NCI-H146 treated with DMSO at 0.1 percent for 48 hours (cell line): ENCODE measurements at regions not wholly inside any gene's neighbourhood (a gene's known extent, or its start where the extent isn't known, plus 50 kb on each side); places are given as distances from the start of the nearest gene placed in this dataset.
"Not testable (repeated sequence)": the region's sequence is repeated elsewhere in the genome, so short reads cannot be mapped to it uniquely, and the experiment has no call there.

ENCODE experiments used
- DNase-seq: peaks from one replicate; lab custom pipeline; 2025; ENCODE audit not compliant: unreplicated experiment; lab: John Stamatoyannopoulos, UW

- no peak for DNase-seq
Measured at GRCh38 chr2:175832866-175833265, 169.2 kb downstream of the LNPK start.

- no peak for DNase-seq
Measured at GRCh38 chr2:175829741-175830140, 172.3 kb downstream of the LNPK start.

- DNase-seq = no peak
Measured at GRCh38 chr2:175827856-175828255, 174.2 kb downstream of the LNPK start.

GRCh38 chr2:175824243-175824642, 177.8 kb downstream of the LNPK start:
- DNase-seq = no peak

- DNase-seq = no peak
Measured at GRCh38 chr2:175823707-175824073, 178.4 kb downstream of the LNPK start.

GRCh38 chr2:175823002-175823706, 178.9 kb downstream of the LNPK start:
- DNase-seq = no peak

- no peak for DNase-seq
Measured at GRCh38 chr2:175817221-175817620, 184.8 kb downstream of the LNPK start.

- no peak for DNase-seq
Measured at GRCh38 chr2:175815537-175815936, 186.5 kb downstream of the LNPK start.

- DNase-seq = no peak
Measured at GRCh38 chr2:175811971-175812370, 190.1 kb downstream of the LNPK start.

GRCh38 chr2:175808858-175809257, 193.2 kb downstream of the LNPK start:
- DNase-seq = no peak

GRCh38 chr2:175808078-175808477, 194.0 kb downstream of the LNPK start:
- DNase-seq = no peak

GRCh38 chr2:175807031-175807873, 194.8 kb downstream of the LNPK start:
- no peak for DNase-seq

- no peak for DNase-seq
Measured at GRCh38 chr2:175806570-175806969, 195.5 kb downstream of the LNPK start.

GRCh38 chr2:175806125-175806490, 196.0 kb downstream of the LNPK start:
- DNase-seq = no peak

GRCh38 chr2:175805442-175806124, 196.5 kb downstream of the LNPK start:
- DNase-seq = no peak

- no peak for DNase-seq
Measured at GRCh38 chr2:175804122-175804521, 197.9 kb downstream of the LNPK start.

GRCh38 chr2:175796422-175796821, 205.6 kb downstream of the LNPK start:
- not testable (repeated sequence) for DNase-seq

GRCh38 chr2:175793648-175794047, 208.4 kb downstream of the LNPK start:
- no peak for DNase-seq

- no peak for DNase-seq
Measured at GRCh38 chr2:175792881-175793280, 209.2 kb downstream of the LNPK start.

- no peak for DNase-seq
Measured at GRCh38 chr2:175792199-175792598, 209.9 kb downstream of the LNPK start.

GRCh38 chr2:175786471-175787124, 215.5 kb downstream of the LNPK start:
- DNase-seq = peak; percentile 4
